ENCODE measurements at regions not wholly inside any gene's neighbourhood (a gene's known extent, or its start where the extent isn't known, plus 50 kb on each side); places are given as distances from the start of the nearest gene placed in this dataset.

- TF ChIP-seq CTCF (IDR thresholded peaks at IDR 0.05; ENCODE audit: low read depth, low read length) (no peak), EZH2phosphoT487 (IDR thresholded peaks at IDR 0.05; ENCODE audit: low read depth) (no peak)
- Histone ChIP-seq H3K9me3 (ENCODE audit: insufficient read depth, low read length) (no peaks in the 10 kb centered on the region), H3K79me2 (ENCODE audit: low read length) (no peaks in the 10 kb centered on the region), H3K36me3 (replicated peaks; ENCODE audit: low read depth, low read length) (no peaks in the 10 kb centered on the region), H3K27me3 (ENCODE audit: low read depth, low read length) (no peaks in the 10 kb centered on the region), H2AFZ (ENCODE audit: low read depth, low read length) (no peak overlapping the region), H3K4me1 (ENCODE audit: low read length) (no peaks in the 10 kb centered on the region), H3K4me3 (ENCODE audit: low read length) (no peak overlapping the region), H3K27ac (ENCODE audit: low read length) (no peak overlapping the region), H3K9ac (ENCODE audit: low read length) (no peak overlapping the region), H3K4me2 (ENCODE audit: low read length) (no peak overlapping the region), H4K20me1 (ENCODE audit: insufficient read depth, low read length) (no peaks in the 10 kb centered on the region; the same call in 1 of the 2 replicates)
These were observed 686.8 kb upstream of the SALL3 start for GRCh38 chr18:78292618-78293380.

- TF ChIP-seq CTCF (IDR thresholded peaks at IDR 0.05; ENCODE audit: low read depth, low read length) (no peak), EZH2phosphoT487 (IDR thresholded peaks at IDR 0.05; ENCODE audit: low read depth) (no peak)
- H3K27ac ChIP-seq (ENCODE audit: low read length) = no peak overlapping the region
- no peaks in the 10 kb centered on the region for H3K4me1 ChIP-seq (ENCODE audit: low read length)
- H3K4me2 ChIP-seq (ENCODE audit: low read length) = no peak overlapping the region
- no peaks in the 10 kb centered on the region for H3K79me2 ChIP-seq (ENCODE audit: low read length)
- H2AFZ ChIP-seq (ENCODE audit: low read depth, low read length) = no peak overlapping the region
- no peaks in the 10 kb centered on the region for H3K27me3 ChIP-seq (ENCODE audit: low read depth, low read length)
- no peaks in the 10 kb centered on the region; the same call in 1 of the 2 replicates for H4K20me1 ChIP-seq (ENCODE audit: insufficient read depth, low read length)
- H3K4me3 ChIP-seq (ENCODE audit: low read length) = no peak overlapping the region
- H3K9me3 ChIP-seq (ENCODE audit: insufficient read depth, low read length) = no peaks in the 10 kb centered on the region
- no peaks in the 10 kb centered on the region for H3K36me3 ChIP-seq (replicated peaks; ENCODE audit: low read depth, low read length)
- no peak overlapping the region for H3K9ac ChIP-seq (ENCODE audit: low read length)
These were observed 686.1 kb upstream of the SALL3 start for GRCh38 chr18:78293540-78293939.

- H2AFZ ChIP-seq (ENCODE audit: low read depth, low read length) = no peak overlapping the region
- H3K4me2 ChIP-seq (ENCODE audit: low read length) = no peak overlapping the region
These were observed 685.6 kb upstream of the SALL3 start for GRCh38 chr18:78293940-78294541.

More at GRCh38 chr18:78293940-78294541, 685.6 kb upstream of the SALL3 start:
- no peaks in the 10 kb centered on the region for H3K79me2 ChIP-seq (ENCODE audit: low read length)
- no peak overlapping the region for H3K9ac ChIP-seq (ENCODE audit: low read length)
- no peaks in the 10 kb centered on the region; the same call in 1 of the 2 replicates for H4K20me1 ChIP-seq (ENCODE audit: insufficient read depth, low read length)
- H3K9me3 ChIP-seq (ENCODE audit: insufficient read depth, low read length) = no peaks in the 10 kb centered on the region
- TF ChIP-seq EZH2phosphoT487 (IDR thresholded peaks at IDR 0.05; ENCODE audit: low read depth) (no peak), CTCF (IDR thresholded peaks at IDR 0.05; ENCODE audit: low read depth, low read length) (no peak)
- H3K4me1 ChIP-seq (ENCODE audit: low read length) = no peaks in the 10 kb centered on the region
- H3K27me3 ChIP-seq (ENCODE audit: low read depth, low read length) = no peaks in the 10 kb centered on the region
- no peak overlapping the region for H3K4me3 ChIP-seq (ENCODE audit: low read length)
- H3K27ac ChIP-seq (ENCODE audit: low read length) = no peak overlapping the region
- no peaks in the 10 kb centered on the region for H3K36me3 ChIP-seq (replicated peaks; ENCODE audit: low read depth, low read length)
